ENCODE measurements at regions not wholly inside any gene's neighbourhood (a gene's known extent, or its start where the extent isn't known, plus 50 kb on each side); places are given as distances from the start of the nearest gene placed in this dataset.

DNA sequence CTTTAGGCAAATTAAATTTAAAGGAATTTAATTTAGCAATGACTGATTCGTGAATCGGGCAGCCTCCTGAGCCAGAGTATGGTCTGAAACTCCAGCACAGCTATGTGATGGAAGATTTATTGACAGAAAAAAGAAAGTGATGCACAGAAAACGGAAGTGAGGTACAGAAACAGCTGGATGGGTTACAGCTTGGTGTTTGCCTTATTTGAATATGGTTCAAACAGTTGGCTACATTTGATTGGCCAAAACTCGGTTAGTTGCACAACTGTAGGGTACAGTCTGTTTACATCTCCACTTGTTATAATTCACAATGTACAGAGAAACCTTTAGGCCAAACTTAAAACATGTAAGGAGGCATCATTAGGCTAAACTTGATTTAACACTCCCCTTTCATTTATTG is 1716.1 kb upstream of the C9orf72 start:
- TF ChIP-seq, protein P1, sequence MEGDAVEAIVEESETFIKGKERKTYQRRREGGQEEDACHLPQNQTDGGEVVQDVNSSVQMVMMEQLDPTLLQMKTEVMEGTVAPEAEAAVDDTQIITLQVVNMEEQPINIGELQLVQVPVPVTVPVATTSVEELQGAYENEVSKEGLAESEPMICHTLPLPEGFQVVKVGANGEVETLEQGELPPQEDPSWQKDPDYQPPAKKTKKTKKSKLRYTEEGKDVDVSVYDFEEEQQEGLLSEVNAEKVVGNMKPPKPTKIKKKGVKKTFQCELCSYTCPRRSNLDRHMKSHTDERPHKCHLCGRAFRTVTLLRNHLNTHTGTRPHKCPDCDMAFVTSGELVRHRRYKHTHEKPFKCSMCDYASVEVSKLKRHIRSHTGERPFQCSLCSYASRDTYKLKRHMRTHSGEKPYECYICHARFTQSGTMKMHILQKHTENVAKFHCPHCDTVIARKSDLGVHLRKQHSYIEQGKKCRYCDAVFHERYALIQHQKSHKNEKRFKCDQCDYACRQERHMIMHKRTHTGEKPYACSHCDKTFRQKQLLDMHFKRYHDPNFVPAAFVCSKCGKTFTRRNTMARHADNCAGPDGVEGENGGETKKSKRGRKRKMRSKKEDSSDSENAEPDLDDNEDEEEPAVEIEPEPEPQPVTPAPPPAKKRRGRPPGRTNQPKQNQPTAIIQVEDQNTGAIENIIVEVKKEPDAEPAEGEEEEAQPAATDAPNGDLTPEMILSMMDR (conservative IDR thresholded peaks at IDR 0.05): no peak
- TF ChIP-seq ZFX (IDR thresholded peaks at IDR 0.05): no peak

Measured in C4-2B (cell line).